GM23338 (cell line): ENCODE measurements at regions not wholly inside any gene's neighbourhood (a gene's known extent, or its start where the extent isn't known, plus 50 kb on each side); places are given as distances from the start of the nearest gene placed in this dataset.

ENCODE experiments used
- CREB1 ChIP-seq: fragments of 250-450 bp; sonication (Bioruptor Pico); IDR thresholded peaks from 2 replicates; pipeline ENCODE4 v1.5.0; 2020; ENCODE audit warnings: low read depth, mild to moderate bottlenecking, moderate library complexity
- EZH2 ChIP-seq: fragments of 200-600 bp; sonication (generic); IDR thresholded peaks from one replicate; pipeline ENCODE4 v1.8.0; 2017; ENCODE audit warnings: antibody characterized with exemption, mild to moderate bottlenecking, low read depth; ENCODE audit not compliant: unreplicated experiment
- EZH2phosphoT487 ChIP-seq: fragments of 200-600 bp; sonication (generic); IDR thresholded peaks from one replicate; pipeline ENCODE4 v1.8.1; 2018; ENCODE audit warnings: antibody characterized with exemption; ENCODE audit not compliant: unreplicated experiment
- JUNB ChIP-seq: IDR thresholded peaks from one replicate; pipeline ENCODE4 v1.6.1; 2016; ENCODE audit warnings: antibody characterized with exemption; ENCODE audit not compliant: unreplicated experiment
- NANOG ChIP-seq: IDR thresholded peaks from 2 replicates; pipeline ENCODE4 v1.6.1; 2016; ENCODE audit warnings: antibody characterized with exemption, borderline replicate concordance
- POLR2AphosphoS5 ChIP-seq: IDR thresholded peaks from 2 replicates; pipeline ENCODE4 v1.6.1; 2016; ENCODE audit warnings: antibody characterized with exemption, low read depth
- STAT1 ChIP-seq: IDR thresholded peaks from one replicate; pipeline ENCODE4 v1.6.1; 2016; ENCODE audit warnings: antibody characterized with exemption; ENCODE audit not compliant: unreplicated experiment
- ZNF114 ChIP-seq: fragments of 250-450 bp; sonication (Bioruptor Pico); IDR thresholded peaks from 2 replicates; pipeline ENCODE4 v1.5.0; 2020; ENCODE audit warnings: mild to moderate bottlenecking, moderate library complexity
- ZNF331 ChIP-seq: fragments of 250-450 bp; sonication (Bioruptor Pico); IDR thresholded peaks from 2 replicates; pipeline ENCODE4 v1.5.0; 2020; ENCODE audit warnings: low read depth, mild to moderate bottlenecking, moderate library complexity
- TF ChIP-seq, protein P1 (sequence below), 2 experiments: fragments of 200-600 bp in 1 of 2; sonication (generic) in 1 of 2; conservative IDR thresholded peaks; 2 replicates each; pipeline versions ENCODE4 v1.5.1 to v1.6.1; 2016 to 2017; ENCODE audit warnings: antibody characterized with exemption in 2 of 2, low read depth in 2 of 2, mild to moderate bottlenecking in 2 of 2, moderate library complexity in 1 of 2
- TF ChIP-seq, protein P2 (sequence below): fragments of 250-450 bp; sonication (Bioruptor Pico); IDR thresholded peaks from 2 replicates; pipeline ENCODE4 v1.5.0; 2020; ENCODE audit warnings: mild to moderate bottlenecking, moderate library complexity
- TF ChIP-seq, protein P3 (sequence below): IDR thresholded peaks from one replicate; pipeline ENCODE4 v1.6.1; 2018; ENCODE audit warnings: antibody characterized with exemption; ENCODE audit not compliant: unreplicated experiment

DNA sequence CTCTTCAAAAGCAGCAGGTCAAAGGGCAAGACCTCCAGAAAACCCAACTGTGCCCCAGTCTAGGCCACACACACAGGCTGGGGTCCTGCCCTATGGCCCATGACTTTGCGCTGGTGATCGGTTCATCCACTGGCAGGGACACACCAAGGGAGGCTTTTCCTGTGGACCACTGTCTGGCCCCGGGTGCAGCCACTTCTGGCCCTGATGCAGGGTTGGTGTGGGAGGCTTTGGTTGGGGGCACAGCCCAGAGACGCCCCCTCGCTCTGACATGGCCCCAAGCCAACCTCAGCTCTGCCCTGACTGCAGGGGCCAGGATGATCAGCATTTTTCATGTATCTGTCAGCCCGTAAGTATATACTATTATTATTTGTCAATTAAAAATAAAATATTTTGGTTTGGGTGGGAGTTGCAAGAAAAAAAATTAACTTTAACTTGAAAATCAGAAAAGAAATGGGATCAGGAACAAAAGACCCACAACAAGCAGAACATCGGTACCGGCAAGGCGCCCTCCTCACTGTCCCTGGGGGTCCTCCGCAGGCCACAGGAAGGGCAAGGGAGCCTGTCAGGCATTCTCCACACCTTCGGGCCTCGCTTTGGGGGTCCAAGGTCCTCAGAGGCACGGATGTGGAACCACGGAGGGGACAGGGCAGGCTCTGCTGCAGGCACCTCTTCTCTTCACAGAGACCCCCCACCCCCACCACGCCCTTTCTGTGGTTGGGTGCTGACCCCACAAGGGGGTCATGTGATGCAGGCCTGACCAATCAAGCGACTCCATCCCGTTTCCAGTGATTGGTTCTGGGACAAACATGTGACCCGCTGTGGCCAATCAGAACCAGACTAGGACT lies 181.5 kb upstream of the SFSWAP start:
- TF ChIP-seq, protein P1, sequence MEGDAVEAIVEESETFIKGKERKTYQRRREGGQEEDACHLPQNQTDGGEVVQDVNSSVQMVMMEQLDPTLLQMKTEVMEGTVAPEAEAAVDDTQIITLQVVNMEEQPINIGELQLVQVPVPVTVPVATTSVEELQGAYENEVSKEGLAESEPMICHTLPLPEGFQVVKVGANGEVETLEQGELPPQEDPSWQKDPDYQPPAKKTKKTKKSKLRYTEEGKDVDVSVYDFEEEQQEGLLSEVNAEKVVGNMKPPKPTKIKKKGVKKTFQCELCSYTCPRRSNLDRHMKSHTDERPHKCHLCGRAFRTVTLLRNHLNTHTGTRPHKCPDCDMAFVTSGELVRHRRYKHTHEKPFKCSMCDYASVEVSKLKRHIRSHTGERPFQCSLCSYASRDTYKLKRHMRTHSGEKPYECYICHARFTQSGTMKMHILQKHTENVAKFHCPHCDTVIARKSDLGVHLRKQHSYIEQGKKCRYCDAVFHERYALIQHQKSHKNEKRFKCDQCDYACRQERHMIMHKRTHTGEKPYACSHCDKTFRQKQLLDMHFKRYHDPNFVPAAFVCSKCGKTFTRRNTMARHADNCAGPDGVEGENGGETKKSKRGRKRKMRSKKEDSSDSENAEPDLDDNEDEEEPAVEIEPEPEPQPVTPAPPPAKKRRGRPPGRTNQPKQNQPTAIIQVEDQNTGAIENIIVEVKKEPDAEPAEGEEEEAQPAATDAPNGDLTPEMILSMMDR (conservative IDR thresholded peaks at IDR 0.05; ENCODE audit: low read depth in 2 of 2) = no peak
- TF ChIP-seq JUNB (no peak), EZH2 (no peak), POLR2AphosphoS5 (no peak), EZH2phosphoT487 (no peak), CREB1 (CRISPR knock-in tag) (no peak), ZNF331 (no peak), NANOG (no peak), ZNF114 (no peak), STAT1 (no peak)
- TF ChIP-seq, protein P2, sequence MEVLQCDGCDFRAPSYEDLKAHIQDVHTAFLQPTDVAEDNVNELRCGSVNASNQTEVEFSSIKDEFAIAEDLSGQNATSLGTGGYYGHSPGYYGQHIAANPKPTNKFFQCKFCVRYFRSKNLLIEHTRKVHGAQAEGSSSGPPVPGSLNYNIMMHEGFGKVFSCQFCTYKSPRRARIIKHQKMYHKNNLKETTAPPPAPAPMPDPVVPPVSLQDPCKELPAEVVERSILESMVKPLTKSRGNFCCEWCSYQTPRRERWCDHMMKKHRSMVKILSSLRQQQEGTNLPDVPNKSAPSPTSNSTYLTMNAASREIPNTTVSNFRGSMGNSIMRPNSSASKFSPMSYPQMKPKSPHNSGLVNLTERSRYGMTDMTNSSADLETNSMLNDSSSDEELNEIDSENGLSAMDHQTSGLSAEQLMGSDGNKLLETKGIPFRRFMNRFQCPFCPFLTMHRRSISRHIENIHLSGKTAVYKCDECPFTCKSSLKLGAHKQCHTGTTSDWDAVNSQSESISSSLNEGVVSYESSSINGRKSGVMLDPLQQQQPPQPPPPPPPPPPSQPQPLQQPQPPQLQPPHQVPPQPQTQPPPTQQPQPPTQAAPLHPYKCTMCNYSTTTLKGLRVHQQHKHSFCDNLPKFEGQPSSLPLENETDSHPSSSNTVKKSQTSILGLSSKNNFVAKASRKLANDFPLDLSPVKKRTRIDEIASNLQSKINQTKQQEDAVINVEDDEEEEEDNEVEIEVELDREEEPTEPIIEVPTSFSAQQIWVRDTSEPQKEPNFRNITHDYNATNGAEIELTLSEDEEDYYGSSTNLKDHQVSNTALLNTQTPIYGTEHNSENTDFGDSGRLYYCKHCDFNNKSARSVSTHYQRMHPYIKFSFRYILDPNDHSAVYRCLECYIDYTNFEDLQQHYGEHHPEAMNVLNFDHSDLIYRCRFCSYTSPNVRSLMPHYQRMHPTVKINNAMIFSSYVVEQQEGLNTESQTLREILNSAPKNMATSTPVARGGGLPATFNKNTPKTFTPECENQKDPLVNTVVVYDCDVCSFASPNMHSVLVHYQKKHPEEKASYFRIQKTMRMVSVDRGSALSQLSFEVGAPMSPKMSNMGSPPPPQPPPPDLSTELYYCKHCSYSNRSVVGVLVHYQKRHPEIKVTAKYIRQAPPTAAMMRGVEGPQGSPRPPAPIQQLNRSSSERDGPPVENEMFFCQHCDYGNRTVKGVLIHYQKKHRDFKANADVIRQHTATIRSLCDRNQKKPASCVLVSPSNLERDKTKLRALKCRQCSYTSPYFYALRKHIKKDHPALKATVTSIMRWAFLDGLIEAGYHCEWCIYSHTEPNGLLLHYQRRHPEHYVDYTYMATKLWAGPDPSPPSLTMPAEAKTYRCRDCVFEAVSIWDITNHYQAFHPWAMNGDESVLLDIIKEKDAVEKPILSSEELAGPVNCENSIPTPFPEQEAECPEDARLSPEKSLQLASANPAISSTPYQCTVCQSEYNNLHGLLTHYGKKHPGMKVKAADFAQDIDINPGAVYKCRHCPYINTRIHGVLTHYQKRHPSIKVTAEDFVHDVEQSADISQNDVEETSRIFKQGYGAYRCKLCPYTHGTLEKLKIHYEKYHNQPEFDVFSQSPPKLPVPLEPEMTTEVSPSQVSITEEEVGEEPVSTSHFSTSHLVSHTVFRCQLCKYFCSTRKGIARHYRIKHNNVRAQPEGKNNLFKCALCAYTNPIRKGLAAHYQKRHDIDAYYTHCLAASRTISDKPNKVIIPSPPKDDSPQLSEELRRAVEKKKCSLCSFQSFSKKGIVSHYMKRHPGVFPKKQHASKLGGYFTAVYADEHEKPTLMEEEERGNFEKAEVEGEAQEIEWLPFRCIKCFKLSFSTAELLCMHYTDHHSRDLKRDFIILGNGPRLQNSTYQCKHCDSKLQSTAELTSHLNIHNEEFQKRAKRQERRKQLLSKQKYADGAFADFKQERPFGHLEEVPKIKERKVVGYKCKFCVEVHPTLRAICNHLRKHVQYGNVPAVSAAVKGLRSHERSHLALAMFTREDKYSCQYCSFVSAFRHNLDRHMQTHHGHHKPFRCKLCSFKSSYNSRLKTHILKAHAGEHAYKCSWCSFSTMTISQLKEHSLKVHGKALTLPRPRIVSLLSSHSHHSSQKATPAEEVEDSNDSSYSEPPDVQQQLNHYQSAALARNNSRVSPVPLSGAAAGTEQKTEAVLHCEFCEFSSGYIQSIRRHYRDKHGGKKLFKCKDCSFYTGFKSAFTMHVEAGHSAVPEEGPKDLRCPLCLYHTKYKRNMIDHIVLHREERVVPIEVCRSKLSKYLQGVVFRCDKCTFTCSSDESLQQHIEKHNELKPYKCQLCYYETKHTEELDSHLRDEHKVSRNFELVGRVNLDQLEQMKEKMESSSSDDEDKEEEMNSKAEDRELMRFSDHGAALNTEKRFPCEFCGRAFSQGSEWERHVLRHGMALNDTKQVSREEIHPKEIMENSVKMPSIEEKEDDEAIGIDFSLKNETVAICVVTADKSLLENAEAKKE = no peak
- TF ChIP-seq, protein P3, sequence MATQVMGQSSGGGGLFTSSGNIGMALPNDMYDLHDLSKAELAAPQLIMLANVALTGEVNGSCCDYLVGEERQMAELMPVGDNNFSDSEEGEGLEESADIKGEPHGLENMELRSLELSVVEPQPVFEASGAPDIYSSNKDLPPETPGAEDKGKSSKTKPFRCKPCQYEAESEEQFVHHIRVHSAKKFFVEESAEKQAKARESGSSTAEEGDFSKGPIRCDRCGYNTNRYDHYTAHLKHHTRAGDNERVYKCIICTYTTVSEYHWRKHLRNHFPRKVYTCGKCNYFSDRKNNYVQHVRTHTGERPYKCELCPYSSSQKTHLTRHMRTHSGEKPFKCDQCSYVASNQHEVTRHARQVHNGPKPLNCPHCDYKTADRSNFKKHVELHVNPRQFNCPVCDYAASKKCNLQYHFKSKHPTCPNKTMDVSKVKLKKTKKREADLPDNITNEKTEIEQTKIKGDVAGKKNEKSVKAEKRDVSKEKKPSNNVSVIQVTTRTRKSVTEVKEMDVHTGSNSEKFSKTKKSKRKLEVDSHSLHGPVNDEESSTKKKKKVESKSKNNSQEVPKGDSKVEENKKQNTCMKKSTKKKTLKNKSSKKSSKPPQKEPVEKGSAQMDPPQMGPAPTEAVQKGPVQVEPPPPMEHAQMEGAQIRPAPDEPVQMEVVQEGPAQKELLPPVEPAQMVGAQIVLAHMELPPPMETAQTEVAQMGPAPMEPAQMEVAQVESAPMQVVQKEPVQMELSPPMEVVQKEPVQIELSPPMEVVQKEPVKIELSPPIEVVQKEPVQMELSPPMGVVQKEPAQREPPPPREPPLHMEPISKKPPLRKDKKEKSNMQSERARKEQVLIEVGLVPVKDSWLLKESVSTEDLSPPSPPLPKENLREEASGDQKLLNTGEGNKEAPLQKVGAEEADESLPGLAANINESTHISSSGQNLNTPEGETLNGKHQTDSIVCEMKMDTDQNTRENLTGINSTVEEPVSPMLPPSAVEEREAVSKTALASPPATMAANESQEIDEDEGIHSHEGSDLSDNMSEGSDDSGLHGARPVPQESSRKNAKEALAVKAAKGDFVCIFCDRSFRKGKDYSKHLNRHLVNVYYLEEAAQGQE = no peak
